ENCODE measurements at regions not wholly inside any gene's neighbourhood (a gene's known extent, or its start where the extent isn't known, plus 50 kb on each side); places are given as distances from the start of the nearest gene placed in this dataset.
"Not testable (repeated sequence)": the region's sequence is repeated elsewhere in the genome, so short reads cannot be mapped to it uniquely, and the experiment has no call there.

DNA sequence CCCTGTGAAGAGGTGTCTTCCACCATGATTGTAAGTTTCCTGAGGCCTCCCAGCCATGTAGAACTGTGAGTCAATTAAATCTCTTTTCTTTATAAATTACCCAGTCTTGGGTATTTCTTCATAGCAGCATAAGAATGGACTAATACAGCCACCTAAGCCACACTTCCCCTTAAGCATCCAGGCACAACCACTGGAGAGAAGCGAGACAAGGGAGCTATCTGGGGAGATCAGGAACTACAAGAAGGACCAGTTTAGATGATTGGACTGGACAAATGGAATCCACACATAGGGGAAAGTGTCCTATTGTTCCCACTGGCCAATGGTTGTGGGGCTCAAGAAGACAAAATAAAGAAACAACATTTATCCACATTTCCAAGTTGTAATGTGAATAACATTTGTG is 112.1 kb downstream of the LHX2 start:
- DNase-seq; ATAC-seq; intact Hi-C loops (cut with DNase I, micrococcal nuclease): not testable (repeated sequence)

DNA sequence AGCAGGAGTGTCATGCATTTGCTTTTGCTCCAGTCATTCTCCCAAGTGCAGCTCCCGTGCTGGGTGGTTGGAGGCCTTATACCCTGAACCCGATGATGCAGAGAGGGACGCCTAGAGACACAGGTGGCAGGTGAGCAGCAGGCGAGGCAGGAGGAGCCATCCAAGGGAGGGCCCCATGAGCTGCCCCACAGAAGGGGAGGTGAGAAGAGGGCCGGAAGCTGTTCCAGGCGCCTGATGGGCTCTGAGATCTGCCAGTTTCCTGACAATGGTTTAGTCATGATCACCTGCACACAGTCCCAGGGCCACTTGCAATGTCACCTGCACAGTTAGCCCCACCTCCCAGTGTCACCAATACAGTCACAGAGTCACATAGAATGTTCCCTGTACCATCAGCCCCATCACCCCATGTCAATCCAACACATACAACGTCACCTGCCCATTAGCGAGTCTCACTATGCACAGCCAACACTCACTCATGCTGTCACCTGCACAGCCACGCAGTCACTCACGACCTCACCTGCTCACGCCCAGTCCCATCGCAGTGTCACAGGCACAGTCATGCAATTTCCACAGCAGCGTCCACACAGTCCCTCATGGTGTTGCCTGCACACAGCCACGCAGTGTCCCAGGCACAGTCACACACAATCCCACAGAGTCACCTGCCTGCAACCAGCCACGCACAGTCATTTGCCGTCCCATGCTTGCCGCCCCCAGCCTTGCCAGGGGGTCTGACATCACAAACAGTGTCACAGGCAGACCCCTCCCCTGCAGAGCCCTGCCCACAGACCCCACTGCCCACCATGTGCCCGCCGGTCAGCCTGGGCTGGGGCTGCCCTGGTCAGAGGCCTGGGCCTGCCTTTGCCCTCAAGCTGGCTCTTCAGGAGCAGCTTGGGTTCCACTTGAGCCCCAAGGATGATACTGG is 113.4 kb downstream of the LHX2 start:
- DNase-seq (no peak), ATAC-seq (no peak)
- intact Hi-C loops (cut with DNase I, micrococcal nuclease), result no loop called here

- intact Hi-C loops (cut with DNase I, micrococcal nuclease), result no loop called here
- DNase-seq, result no peak
- no peak for ATAC-seq
These were observed 114.0 kb downstream of the LHX2 start for GRCh38 chr9:124125651-124125977.

GRCh38 chr9:124126648-124127646 is 115.4 kb downstream of the LHX2 start:
- peak; percentile 60 to 81 for DNase-seq
- peak; percentile 87 for ATAC-seq
- intact Hi-C loops (cut with DNase I, micrococcal nuclease), result no loop called here

- intact Hi-C loops (cut with DNase I, micrococcal nuclease), result no loop called here
- DNase-seq (no peak), ATAC-seq (no peak)
These were observed 117.1 kb downstream of the LHX2 start for GRCh38 chr9:124128568-124129166.

DNA sequence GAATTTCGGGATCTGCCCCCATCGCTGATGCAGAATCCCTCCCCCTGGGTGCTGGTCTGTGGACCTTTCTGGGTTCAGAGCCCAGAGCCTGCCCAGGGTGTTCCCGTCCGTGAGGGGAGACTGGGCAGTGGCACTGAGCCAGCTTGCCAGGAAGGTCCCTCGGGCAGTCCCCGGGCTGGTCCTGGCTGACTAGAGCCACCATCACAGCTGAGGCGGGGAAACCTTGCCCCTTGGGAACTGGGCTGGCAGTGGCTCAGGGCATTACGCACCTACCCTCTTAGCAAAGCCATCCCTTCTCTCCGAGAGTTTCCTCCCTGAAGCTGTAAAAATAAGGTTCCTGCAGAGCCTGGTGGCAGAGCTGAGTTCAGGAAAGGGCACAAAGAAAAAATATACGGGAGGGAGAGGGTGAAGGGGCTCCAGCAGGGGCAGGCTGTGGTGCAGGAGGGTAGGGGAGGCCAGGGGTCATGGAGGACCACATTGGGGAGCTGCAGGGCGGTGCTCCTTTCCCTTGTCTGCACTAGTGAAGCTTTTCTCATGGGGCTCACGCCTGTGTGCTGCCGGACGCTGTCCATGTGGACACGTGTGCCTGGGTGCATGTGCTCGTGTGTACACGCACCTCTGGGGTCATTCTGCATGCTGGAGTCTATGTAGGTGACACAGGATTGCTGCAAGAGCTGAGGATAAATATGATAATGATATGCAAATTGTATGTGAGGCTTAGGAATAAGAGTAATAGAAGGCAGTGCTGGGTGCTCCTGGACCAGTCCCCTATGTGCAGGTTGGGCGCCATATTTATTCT is 118.9 kb downstream of the LHX2 start:
- intact Hi-C loops (cut with DNase I, micrococcal nuclease), result loop anchor here (5.0 to 10.0 kb wide), 2 partner anchors 192 to 194 kb away; no protein-coding TSS in a partner anchor
- ATAC-seq, result no peak

GRCh38 chr9:124131518-124131917 is 120.0 kb downstream of the LHX2 start:
- ATAC-seq, DNase-seq: not testable (repeated sequence)
- intact Hi-C loops (cut with DNase I, micrococcal nuclease), result loop anchor here (5.0 to 10.0 kb wide), 2 partner anchors 191 to 193 kb away; no protein-coding TSS in a partner anchor

More for the DNA sequence above, 118.9 kb downstream of the LHX2 start:
- DNase-seq, result no peak

GRCh38 chr9:124132671-124133147 is 121.1 kb downstream of the LHX2 start:
- intact Hi-C loops (cut with DNase I, micrococcal nuclease), result loop anchor here (5.0 to 10.0 kb wide), 2 partner anchors 190 to 192 kb away; no protein-coding TSS in a partner anchor
- DNase-seq (no peak), ATAC-seq (no peak)

GRCh38 chr9:124133727-124134126 is 122.2 kb downstream of the LHX2 start:
- ATAC-seq (peak; percentile 99), DNase-seq (peak; percentile 40 to 76)
- intact Hi-C loops (cut with DNase I, micrococcal nuclease), result loop anchor here (5.0 to 10.0 kb wide), 2 partner anchors 189 to 191 kb away; no protein-coding TSS in a partner anchor

DNA sequence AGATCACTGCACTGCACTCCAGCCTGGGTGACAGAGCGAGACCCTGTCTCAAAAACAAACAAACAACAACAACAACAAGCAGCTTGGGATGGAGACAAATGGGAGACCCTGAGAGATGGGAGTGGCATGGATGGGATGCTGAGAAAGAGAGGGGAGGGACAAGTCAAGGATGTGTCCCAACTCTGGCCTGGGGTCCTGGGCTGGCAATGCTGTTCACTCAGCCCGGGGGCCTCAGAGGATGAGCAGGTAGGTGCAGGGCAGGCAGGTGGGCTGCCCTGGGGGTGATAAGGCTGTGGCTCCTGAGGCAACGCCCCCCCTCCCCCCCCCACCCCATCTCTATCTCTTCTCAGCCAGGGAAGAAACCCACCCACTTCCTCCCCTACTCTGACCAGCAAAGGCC is 123.0 kb downstream of the LHX2 start:
- ATAC-seq (no peak), DNase-seq (no peak)
- intact Hi-C loops (cut with DNase I, micrococcal nuclease), result loop anchor here (5.0 to 10.0 kb wide), 2 partner anchors 188 to 190 kb away; no protein-coding TSS in a partner anchor

DNA sequence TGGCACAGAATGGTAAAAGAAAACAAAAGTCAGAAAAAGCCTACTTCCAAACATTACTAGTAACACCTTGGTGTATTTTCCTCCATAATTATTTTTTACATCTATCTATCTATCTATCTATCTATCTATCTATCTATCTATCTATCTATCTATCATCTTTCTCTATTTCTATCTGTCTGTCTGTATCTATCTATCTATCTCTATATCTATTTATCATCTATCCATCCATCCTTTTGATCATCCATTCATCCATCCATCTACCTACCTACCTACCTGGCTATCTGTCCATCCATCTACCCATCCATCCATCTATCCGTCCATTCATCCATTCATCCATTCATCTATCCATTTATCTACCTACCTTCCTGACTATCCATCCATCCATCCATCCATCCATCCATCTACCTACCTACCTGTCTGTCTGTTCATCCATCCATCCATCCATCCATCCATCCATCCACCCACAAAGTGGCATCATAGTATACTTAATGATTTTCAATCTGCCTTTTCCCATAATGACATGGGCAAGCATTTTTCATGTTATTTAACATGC is 121.9 kb upstream of the NEK6 start:
- intact Hi-C loops (cut with DNase I, micrococcal nuclease), result loop anchor here in 1 of 2 donors (10.0 kb wide), 1 partner anchor 189 kb away; no protein-coding TSS in a partner anchor
- DNase-seq, result no peak
- no peak for ATAC-seq

- intact Hi-C loops (cut with DNase I, micrococcal nuclease), result loop anchor here in 1 of 2 donors (10.0 kb wide), 1 partner anchor 188 kb away; no protein-coding TSS in a partner anchor
- no peak for DNase-seq
- ATAC-seq, result no peak
These were observed 120.5 kb upstream of the NEK6 start for GRCh38 chr9:124137009-124137943.

- ATAC-seq (no peak), DNase-seq (no peak)
- intact Hi-C loops (cut with DNase I, micrococcal nuclease), result loop anchor here in 1 of 2 donors (10.0 kb wide), 1 partner anchor 187 kb away; no protein-coding TSS in a partner anchor
These were observed 119.8 kb upstream of the NEK6 start for GRCh38 chr9:124137944-124138335.

- intact Hi-C loops (cut with DNase I, micrococcal nuclease), result loop anchor here in 1 of 2 donors (10.0 kb wide), 1 partner anchor 186 kb away; no protein-coding TSS in a partner anchor
- no peak for DNase-seq
- ATAC-seq, result no peak
These were observed 118.7 kb upstream of the NEK6 start for GRCh38 chr9:124139001-124139400.

DNA sequence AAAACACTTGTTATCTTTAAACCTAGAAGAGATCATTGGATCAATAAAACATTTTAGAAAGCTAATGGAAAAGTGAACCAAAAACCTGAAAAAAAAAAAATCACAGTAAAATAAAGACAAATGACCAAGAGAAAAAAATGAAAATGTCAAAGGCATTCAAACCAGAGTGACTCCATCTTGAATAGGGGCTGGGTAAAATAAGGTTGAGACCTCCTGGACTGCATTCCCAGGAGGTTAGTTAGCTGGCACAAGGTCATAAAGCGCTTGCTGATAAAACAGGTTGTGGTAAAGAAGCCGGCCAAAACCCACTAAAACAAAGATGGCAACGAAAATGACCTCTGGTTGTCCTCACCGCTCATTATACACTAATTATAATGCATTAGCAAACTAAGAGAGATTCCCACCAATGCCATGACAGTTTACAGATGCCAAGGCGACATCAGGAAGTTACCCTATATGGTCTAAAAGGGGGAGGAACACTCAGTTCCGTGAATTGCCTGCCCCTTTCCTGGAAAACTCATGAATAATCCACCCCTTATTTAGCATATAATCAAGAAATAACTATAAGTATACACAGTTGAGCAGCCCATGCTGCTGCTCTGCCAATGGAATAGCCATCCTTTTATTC is 116.7 kb upstream of the NEK6 start:
- no peak for DNase-seq
- intact Hi-C loops (cut with DNase I, micrococcal nuclease), result no loop called here
- ATAC-seq, result no peak
